Fibroblast of skin of right biceps (primary cell): ENCODE measurements at regions not wholly inside any gene's neighbourhood (a gene's known extent, or its start where the extent isn't known, plus 50 kb on each side); places are given as distances from the start of the nearest gene placed in this dataset.

ENCODE experiments used
- DNase-seq: peaks from one replicate; pipeline ENCODE4 v3.0.0-alpha.2; 2013

DNA sequence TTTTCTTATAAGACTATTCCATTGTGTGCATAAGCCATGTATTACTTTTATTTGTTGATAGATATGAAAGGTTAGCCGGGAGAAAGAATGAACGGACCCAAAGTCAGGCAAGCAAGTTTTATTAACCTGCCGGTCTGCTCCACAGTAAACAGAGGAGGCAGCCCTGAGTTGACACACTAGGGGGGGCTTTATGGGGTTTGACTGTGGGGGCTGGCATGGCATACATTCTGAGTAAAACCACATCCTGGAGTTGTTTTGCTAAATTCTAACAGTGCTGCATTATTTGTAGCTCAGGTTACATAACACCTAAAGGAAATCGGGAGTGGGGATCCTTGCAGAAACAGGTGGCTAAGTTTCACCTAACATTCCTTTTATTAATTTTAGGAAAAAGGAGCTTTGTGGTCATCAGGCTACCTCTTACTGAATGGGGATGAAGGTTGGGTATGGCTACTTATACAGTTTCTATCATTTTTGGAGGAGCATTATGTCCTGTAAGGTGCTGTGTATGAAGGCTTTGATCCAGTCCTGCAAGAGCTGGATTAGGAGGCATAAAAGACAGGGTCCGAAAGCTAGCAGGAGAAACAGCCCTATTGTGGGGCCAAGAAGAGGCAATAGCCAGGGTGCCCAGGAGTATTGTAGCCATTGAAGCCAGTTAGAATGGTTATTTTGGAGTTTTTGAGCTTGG, 107.4 kb upstream of the USP9Y start:
- DNase-seq: no peak

DNA sequence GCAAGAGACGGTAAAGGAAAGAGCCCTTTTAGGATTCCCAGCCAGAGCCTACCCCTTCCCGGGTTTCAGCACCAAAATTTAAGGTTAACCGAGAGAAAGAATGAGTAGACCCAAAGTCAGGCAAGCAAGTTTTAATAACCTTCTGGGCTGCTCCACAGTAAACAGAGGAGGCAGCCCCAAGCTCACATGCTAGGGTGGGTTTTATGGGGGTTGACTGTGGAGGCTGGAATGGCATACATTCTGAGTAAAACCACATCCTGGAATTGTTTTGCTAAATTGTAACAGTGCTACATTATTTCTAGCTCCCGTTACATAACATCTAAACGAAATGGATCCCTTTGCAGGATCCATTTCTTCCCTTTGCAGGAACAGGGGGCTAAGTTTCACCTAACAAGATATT, 102.2 kb upstream of the USP9Y start:
- DNase-seq: peak; percentile 26

DNA sequence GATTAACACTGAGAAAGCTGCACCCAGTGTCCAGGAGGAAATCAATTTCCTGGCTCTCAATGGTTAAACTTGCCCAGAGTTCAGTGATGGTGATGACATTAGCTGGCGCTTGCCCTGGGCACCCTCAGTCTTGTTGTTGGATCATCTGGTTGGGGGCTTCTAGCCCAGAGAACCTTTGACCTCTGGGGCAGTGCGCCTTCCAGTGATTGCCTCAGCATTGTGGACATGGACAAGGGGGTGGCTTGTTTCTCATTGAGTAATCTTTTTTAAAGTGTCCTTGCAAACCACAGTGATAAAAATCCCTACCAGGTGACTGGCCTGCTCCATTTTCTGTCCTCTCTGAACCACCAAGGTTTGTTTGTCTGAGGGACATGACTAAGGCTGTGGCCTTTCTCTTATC, 95.6 kb upstream of the USP9Y start:
- no peak for DNase-seq

DNA sequence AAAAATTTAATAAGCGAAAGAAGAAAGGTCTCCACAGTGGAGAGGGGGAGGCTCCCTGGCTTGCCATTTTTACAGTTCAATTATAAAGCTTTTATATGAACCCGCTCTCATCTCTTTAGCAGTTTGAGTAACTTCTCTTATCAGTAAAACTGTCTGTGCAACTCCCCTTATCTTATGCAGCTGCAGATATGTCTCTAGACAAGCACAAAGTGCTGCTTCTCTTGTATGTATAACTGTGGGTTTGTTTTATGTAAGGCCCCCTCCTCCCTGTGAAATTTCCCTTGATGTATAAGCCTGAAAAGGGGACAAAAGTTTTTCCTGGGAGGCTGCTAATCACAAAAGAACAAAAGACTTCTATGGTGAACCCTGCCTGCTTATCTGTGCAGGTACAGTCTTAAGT, 90.2 kb upstream of the USP9Y start:
- no peak for DNase-seq

DNA sequence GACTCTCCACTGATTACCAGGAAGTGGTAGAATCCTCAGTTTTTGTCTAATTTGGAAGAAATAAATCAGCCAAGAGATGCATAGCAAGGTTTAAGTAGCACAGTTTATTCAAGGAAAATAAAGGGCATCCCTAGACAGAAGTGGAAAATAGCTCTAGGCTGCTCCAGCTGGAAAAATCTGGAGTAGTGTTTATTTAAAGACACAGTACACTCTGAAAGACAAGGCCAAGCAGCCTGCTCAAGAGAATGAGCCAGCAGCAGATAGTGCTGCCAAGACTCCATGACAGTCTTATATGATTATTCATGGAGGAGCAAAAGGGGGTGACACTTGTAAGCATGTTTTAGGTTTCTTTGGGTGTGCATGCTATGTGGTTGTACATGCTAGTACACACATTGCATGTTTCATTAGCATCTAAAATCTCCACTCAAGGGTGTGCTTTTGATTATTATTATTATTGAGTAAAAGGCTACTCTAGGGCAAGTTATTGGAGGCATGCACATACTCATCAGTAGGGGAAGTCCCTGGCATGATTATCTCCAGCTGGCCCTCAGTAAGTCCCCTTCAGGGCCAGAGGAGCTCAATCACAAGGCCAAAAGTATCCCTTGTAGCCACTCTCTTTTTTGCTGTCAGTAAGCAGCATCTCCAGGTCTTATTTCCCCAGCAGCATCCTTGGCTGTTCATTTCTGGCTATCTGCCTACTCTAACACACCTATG, 85.1 kb upstream of the USP9Y start:
- DNase-seq: no peak

DNA sequence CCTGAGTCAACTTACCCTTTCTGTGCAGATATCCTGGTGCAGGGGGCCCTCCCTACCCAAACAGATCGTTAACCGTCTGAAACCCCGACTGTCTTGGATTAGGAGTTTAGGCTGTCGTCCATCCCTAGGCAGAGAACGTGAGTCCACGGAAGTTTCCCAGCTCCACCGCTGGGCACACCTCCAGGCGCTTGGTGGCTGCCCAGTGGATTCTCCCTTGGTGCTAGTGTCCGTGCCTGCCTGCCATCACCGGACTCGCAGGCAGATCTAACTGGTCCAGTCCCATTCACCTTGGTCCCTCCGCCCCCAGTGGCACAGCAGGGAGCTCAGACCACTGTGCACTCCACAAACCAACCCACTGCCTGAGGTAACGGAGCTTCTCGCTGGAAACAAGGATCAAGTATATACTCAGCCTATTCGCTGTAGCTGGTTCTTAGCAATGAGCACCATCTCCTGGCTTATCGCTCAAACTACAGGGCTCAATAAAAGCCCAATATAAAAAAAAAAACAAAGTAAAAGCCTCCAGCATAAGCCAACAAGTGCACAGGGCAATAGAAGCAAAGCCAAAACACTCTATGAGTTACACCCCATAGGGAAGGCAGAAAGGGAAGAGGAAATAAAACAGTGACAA, 79.5 kb upstream of the USP9Y start:
- peak; percentile 45 for DNase-seq

DNA sequence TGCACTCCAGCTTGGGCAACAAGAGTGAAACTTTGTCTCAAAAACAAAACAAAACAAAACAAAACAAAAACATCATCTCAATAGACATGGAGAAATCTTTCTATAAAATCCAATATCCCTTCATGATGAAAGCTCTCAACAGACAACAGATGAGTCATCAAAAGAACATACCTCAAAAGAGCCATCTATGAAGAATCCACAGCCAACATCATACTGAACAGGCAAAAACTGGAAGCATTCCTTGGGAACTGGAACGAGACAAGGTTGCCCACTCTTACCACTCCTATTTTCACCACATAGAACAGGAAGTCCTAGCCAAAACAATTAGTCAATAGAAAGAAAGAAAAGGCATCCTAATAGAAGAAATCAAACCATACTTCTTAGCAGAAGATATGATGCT, 77.8 kb upstream of the USP9Y start:
- peak; percentile 7 for DNase-seq

DNA sequence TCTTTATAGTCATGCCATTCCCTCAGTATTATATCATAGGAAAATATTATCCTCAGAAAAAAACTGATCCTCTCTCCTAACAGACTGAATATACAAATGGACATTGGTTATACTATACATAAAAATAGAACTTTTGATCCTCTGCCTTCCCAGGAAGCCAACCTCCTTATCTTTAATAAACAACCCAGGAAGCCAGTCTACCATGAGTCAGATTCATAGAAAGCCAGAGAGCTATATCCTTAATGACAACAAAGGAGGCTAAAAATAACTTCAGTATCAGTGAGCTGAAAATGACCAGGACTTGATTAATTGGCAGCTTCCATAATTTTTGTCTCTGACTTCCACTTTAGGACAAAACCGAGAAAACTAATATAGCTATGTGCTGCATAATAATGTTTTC, 58.0 kb upstream of the USP9Y start:
- DNase-seq: peak; percentile 53

DNA sequence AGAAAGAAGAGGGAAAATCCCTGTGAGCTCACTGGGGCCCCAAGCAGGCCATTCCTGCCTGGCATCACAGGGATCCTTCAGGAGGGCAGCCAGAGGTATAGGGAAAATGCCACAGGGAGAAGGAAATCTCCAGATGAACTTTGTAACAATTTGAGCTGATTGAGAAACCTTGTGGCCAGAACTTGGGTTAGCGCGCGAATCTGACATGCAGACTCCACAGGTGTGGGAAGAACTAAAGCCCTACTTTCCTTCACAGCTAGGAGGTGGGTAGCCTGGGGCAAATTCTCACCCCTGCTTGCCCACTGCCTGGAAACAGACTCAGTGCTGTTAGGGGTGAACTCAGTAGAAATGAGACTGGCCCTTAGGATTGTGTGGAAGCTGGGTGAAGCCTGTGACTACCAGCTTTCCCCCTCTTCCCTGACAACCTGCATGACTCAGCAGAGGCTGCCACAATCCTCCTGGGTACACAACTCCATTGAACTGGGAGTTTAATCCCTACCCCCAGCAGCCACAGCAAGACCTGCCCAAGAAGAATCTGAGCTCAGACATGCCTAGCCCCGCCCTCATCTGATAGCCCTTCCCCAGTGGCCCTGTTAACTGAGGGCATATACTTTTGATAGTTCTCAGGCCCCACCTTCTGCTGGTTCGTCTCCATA, 57.2 kb upstream of the USP9Y start:
- peak; percentile 71 for DNase-seq

DNA sequence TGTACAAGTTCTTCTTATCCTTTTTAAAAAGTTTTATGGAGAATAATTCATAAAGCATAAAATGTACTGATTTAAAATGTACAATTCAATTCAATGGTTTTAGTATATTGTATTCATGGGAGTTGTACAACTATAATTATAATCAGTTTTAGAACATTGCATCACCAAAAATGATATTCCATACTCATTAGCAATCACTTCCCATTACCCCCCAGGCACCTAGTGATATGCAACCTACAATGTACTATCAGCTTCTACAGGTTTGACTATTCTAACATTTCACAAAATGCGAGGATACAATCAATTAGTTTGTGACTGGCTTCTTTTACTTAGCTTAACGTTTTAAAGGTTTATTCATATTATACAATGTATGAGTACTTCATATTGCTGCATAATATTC, 49.9 kb upstream of the USP9Y start:
- no peak for DNase-seq
